ENCODE measurements at regions not wholly inside any gene's neighbourhood (a gene's known extent, or its start where the extent isn't known, plus 50 kb on each side); places are given as distances from the start of the nearest gene placed in this dataset.
"Not testable (repeated sequence)": the region's sequence is repeated elsewhere in the genome, so short reads cannot be mapped to it uniquely, and the experiment has no call there.

DNA sequence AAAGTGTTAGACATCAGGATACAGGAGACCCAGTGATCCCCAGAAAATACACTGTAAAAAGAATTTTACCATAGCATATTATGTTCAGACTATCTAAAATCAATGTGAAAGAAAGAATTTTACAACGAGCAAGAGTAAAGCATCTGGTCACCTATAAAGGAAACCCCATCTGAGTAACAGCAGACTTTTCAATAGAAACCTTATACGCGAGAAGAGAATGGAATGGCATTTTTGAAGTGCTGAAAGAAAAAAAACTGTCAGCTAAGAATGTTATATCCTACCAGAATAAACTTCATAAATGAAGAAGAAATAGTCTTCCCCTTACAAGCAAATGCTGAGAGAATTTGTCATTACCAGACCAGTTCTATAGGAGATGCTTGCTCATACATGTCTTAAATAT lies 532.1 kb upstream of the NR5A2 start:
- no peak overlapping the region for H2AFZ ChIP-seq (ENCODE audit: low read depth, low read length)
- H3K79me2 ChIP-seq (replicated peaks; ENCODE audit: insufficient read depth, low read length) = no peaks in the 10 kb centered on the region
- H3K4me3 ChIP-seq (ENCODE audit: low read length) = no peak overlapping the region
- no peak for TF ChIP-seq RAD21 (conservative IDR thresholded peaks at IDR 0.05)
- no peak for TF ChIP-seq POLR2AphosphoS5 (IDR thresholded peaks at IDR 0.05)
- no peak for TF ChIP-seq EP300 (conservative IDR thresholded peaks at IDR 0.05; ENCODE audit: poor library complexity, severe bottlenecking)
- TF ChIP-seq, protein P1, sequence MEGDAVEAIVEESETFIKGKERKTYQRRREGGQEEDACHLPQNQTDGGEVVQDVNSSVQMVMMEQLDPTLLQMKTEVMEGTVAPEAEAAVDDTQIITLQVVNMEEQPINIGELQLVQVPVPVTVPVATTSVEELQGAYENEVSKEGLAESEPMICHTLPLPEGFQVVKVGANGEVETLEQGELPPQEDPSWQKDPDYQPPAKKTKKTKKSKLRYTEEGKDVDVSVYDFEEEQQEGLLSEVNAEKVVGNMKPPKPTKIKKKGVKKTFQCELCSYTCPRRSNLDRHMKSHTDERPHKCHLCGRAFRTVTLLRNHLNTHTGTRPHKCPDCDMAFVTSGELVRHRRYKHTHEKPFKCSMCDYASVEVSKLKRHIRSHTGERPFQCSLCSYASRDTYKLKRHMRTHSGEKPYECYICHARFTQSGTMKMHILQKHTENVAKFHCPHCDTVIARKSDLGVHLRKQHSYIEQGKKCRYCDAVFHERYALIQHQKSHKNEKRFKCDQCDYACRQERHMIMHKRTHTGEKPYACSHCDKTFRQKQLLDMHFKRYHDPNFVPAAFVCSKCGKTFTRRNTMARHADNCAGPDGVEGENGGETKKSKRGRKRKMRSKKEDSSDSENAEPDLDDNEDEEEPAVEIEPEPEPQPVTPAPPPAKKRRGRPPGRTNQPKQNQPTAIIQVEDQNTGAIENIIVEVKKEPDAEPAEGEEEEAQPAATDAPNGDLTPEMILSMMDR (IDR thresholded peaks at IDR 0.05; ENCODE audit: poor library complexity, severe bottlenecking) = no peak
- TF ChIP-seq EZH2 (IDR thresholded peaks at IDR 0.05; ENCODE audit: borderline replicate concordance, insufficient read depth, low read length, poor library complexity, severe bottlenecking) = no peak
- TF ChIP-seq, protein P2, sequence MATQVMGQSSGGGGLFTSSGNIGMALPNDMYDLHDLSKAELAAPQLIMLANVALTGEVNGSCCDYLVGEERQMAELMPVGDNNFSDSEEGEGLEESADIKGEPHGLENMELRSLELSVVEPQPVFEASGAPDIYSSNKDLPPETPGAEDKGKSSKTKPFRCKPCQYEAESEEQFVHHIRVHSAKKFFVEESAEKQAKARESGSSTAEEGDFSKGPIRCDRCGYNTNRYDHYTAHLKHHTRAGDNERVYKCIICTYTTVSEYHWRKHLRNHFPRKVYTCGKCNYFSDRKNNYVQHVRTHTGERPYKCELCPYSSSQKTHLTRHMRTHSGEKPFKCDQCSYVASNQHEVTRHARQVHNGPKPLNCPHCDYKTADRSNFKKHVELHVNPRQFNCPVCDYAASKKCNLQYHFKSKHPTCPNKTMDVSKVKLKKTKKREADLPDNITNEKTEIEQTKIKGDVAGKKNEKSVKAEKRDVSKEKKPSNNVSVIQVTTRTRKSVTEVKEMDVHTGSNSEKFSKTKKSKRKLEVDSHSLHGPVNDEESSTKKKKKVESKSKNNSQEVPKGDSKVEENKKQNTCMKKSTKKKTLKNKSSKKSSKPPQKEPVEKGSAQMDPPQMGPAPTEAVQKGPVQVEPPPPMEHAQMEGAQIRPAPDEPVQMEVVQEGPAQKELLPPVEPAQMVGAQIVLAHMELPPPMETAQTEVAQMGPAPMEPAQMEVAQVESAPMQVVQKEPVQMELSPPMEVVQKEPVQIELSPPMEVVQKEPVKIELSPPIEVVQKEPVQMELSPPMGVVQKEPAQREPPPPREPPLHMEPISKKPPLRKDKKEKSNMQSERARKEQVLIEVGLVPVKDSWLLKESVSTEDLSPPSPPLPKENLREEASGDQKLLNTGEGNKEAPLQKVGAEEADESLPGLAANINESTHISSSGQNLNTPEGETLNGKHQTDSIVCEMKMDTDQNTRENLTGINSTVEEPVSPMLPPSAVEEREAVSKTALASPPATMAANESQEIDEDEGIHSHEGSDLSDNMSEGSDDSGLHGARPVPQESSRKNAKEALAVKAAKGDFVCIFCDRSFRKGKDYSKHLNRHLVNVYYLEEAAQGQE (IDR thresholded peaks at IDR 0.05; ENCODE audit: borderline replicate concordance) = no peak
- TF ChIP-seq TAF1 (IDR thresholded peaks at IDR 0.05; ENCODE audit: low read depth) = no peak
- no peak overlapping the region for H3K4me2 ChIP-seq (ENCODE audit: low read length)
- no peak overlapping the region for H3K27ac ChIP-seq (ENCODE audit: low read length)
- H3K9me2 ChIP-seq (ENCODE audit: insufficient read depth, low read length) = no peaks in the 10 kb centered on the region
- H4K20me1 ChIP-seq (ENCODE audit: insufficient read depth) = no peaks in the 10 kb centered on the region
- H3K36me3 ChIP-seq (ENCODE audit: insufficient read depth, low read length) = no peaks in the 10 kb centered on the region
- no peak overlapping the region for H3K9ac ChIP-seq (ENCODE audit: low read length)
- no peaks in the 10 kb centered on the region for H3K27me3 ChIP-seq (ENCODE audit: insufficient read depth, low read depth, low read length)
- H3F3A ChIP-seq (ENCODE audit: insufficient read depth, low read length, poor library complexity, severe bottlenecking) = no peaks in the 10 kb centered on the region
- no peaks in the 10 kb centered on the region for H3K9me3 ChIP-seq (ENCODE audit: low read length)

GRCh38 chr1:199498802-199499201 lies 528.7 kb upstream of the NR5A2 start:
- H3K79me2 ChIP-seq (replicated peaks; ENCODE audit: insufficient read depth, low read length); H3F3A ChIP-seq (ENCODE audit: insufficient read depth, low read length, poor library complexity, severe bottlenecking); H3K9ac ChIP-seq (ENCODE audit: low read length); H2AFZ ChIP-seq (ENCODE audit: low read depth, low read length); H3K27me3 ChIP-seq (ENCODE audit: insufficient read depth, low read depth, low read length); H3K4me2 ChIP-seq (ENCODE audit: low read length); H3K9me2 ChIP-seq (ENCODE audit: insufficient read depth, low read length); H3K36me3 ChIP-seq (ENCODE audit: insufficient read depth, low read length); H4K20me1 ChIP-seq (ENCODE audit: insufficient read depth); H3K27ac ChIP-seq (ENCODE audit: low read length); H3K4me3 ChIP-seq (ENCODE audit: low read length); H3K9me3 ChIP-seq (ENCODE audit: low read length): not testable (repeated sequence)

GRCh38 chr1:199508072-199508471 lies 519.4 kb upstream of the NR5A2 start:
- Histone ChIP-seq H3K36me3 (ENCODE audit: insufficient read depth, low read length) (no peaks in the 10 kb centered on the region), H2AFZ (ENCODE audit: low read depth, low read length) (no peak overlapping the region), H3K79me2 (replicated peaks; ENCODE audit: insufficient read depth, low read length) (no peaks in the 10 kb centered on the region), H3K9me3 (ENCODE audit: low read length) (no peaks in the 10 kb centered on the region), H3F3A (ENCODE audit: insufficient read depth, low read length, poor library complexity, severe bottlenecking) (no peaks in the 10 kb centered on the region), H3K4me3 (ENCODE audit: low read length) (peak overlapping the region; percentile 15), H3K9ac (ENCODE audit: low read length) (no peak overlapping the region), H3K4me2 (ENCODE audit: low read length) (no peak overlapping the region), H3K27me3 (ENCODE audit: insufficient read depth, low read depth, low read length) (no peaks in the 10 kb centered on the region), H3K27ac (ENCODE audit: low read length) (peak overlapping the region; percentile 41), H3K9me2 (ENCODE audit: insufficient read depth, low read length) (no peaks in the 10 kb centered on the region), H4K20me1 (ENCODE audit: insufficient read depth) (no peaks in the 10 kb centered on the region)
- TF ChIP-seq MXI1 (conservative IDR thresholded peaks at IDR 0.05; ENCODE audit: poor library complexity, severe bottlenecking) = no peak
- TF ChIP-seq POLR2AphosphoS5 (IDR thresholded peaks at IDR 0.05) = peak; percentile 36
- TF ChIP-seq EZH2 (IDR thresholded peaks at IDR 0.05; ENCODE audit: borderline replicate concordance, insufficient read depth, low read length, poor library complexity, severe bottlenecking) = no peak
- peak; percentile 41 for TF ChIP-seq EP300 (conservative IDR thresholded peaks at IDR 0.05; ENCODE audit: poor library complexity, severe bottlenecking)
- TF ChIP-seq TAF1 (IDR thresholded peaks at IDR 0.05; ENCODE audit: low read depth) = no peak
- TF ChIP-seq SMC3 (conservative IDR thresholded peaks at IDR 0.05; ENCODE audit: poor library complexity) = no peak
- TF ChIP-seq, protein P2 (IDR thresholded peaks at IDR 0.05; ENCODE audit: borderline replicate concordance) = no peak
- TF ChIP-seq, protein P1 (IDR thresholded peaks at IDR 0.05; ENCODE audit: poor library complexity, severe bottlenecking) = no peak

Data from neural cell (in vitro differentiated cells).